Stomach (tissue), 4 donors: ENCODE measurements at regions not wholly inside any gene's neighbourhood (a gene's known extent, or its start where the extent isn't known, plus 50 kb on each side); places are given as distances from the start of the nearest gene placed in this dataset.

Experiments used
- POLR2A ChIP-seq, 4 donors: fragments of 450-650 bp; IDR thresholded peaks; one replicate each; pipeline ENCODE4 v1.6.1; 2016; ENCODE audit warnings: antibody characterized with exemption in 4 of 4, control low read depth in 2 of 4, mild to moderate bottlenecking in 1 of 4, moderate library complexity in 1 of 4
- TF ChIP-seq, protein P1 (sequence below), 7 experiments: fragments of 450-650 bp in 4 of 7; fragments of 200-600 bp in 3 of 7; sonication (generic) in 3 of 7; IDR thresholded peaks; one replicate each; pipeline ENCODE4 v1.5.1; 2016 to 2019; ENCODE audit warnings: antibody characterized with exemption in 7 of 7, control low read depth in 2 of 7, mild to moderate bottlenecking in 1 of 7

DNA sequence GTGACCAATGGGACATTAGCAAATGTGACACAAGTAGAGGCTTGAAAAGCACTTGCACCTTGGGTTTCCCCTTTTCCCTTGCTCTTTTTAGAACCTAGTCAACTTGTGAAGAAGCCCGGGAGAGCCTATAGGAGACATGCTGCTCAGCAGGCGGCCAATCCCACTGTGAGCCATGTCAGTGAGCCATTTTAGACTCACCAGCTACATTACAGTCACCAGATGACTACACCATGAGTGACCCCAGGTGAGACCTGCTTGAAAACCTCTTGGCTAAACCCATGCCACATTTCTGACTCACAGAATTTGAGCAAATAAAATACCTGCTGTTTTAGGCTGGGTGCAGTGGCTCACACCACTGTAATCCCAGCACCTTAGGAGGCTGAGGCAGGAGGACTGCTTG is 317.5 kb downstream of the KLF12 start:
- TF ChIP-seq, protein P1, sequence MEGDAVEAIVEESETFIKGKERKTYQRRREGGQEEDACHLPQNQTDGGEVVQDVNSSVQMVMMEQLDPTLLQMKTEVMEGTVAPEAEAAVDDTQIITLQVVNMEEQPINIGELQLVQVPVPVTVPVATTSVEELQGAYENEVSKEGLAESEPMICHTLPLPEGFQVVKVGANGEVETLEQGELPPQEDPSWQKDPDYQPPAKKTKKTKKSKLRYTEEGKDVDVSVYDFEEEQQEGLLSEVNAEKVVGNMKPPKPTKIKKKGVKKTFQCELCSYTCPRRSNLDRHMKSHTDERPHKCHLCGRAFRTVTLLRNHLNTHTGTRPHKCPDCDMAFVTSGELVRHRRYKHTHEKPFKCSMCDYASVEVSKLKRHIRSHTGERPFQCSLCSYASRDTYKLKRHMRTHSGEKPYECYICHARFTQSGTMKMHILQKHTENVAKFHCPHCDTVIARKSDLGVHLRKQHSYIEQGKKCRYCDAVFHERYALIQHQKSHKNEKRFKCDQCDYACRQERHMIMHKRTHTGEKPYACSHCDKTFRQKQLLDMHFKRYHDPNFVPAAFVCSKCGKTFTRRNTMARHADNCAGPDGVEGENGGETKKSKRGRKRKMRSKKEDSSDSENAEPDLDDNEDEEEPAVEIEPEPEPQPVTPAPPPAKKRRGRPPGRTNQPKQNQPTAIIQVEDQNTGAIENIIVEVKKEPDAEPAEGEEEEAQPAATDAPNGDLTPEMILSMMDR (IDR thresholded peaks at IDR 0.05), result no peak
- TF ChIP-seq POLR2A (IDR thresholded peaks at IDR 0.05), result no peak
